Hematopoietic multipotent progenitor cell treated with erythropoietin and hydrocortisone succinate and interleukin-3 and kit ligand, for 8 days (in vitro differentiated cells): ENCODE measurements at regions not wholly inside any gene's neighbourhood (a gene's known extent, or its start where the extent isn't known, plus 50 kb on each side); places are given as distances from the start of the nearest gene placed in this dataset.
"Not testable (repeated sequence)": the region's sequence is repeated elsewhere in the genome, so short reads cannot be mapped to it uniquely, and the experiment has no call there.

Experiments
- DNase-seq: peaks from one replicate; pipeline ENCODE4 v3.0.0-alpha.2; 2015

- DNase-seq, result no peak
These were observed 56.5 kb upstream of the PAPSS2 start for GRCh38 chr10:87603196-87603595.

- DNase-seq, result peak; percentile 20
These were observed 55.9 kb upstream of the PAPSS2 start for GRCh38 chr10:87603769-87604168.

- no peak for DNase-seq
These were observed 53.9 kb upstream of the PAPSS2 start for GRCh38 chr10:87605628-87606251.

- DNase-seq, result no peak
These were observed 50.9 kb upstream of the PAPSS2 start for GRCh38 chr10:87608756-87609155.

- not testable (repeated sequence) for DNase-seq
These were observed 50.1 kb upstream of the PAPSS2 start for GRCh38 chr10:87609563-87609962.
